DMS153 treated with DMSO at 0.1 percent for 48 hours (cell line): ENCODE measurements at regions not wholly inside any gene's neighbourhood (a gene's known extent, or its start where the extent isn't known, plus 50 kb on each side); places are given as distances from the start of the nearest gene placed in this dataset.
"Not testable (repeated sequence)": the region's sequence is repeated elsewhere in the genome, so short reads cannot be mapped to it uniquely, and the experiment has no call there.

ENCODE experiments used
- DNase-seq: peaks from one replicate; lab custom pipeline; 2025; ENCODE audit not compliant: unreplicated experiment; lab: John Stamatoyannopoulos, UW

DNA sequence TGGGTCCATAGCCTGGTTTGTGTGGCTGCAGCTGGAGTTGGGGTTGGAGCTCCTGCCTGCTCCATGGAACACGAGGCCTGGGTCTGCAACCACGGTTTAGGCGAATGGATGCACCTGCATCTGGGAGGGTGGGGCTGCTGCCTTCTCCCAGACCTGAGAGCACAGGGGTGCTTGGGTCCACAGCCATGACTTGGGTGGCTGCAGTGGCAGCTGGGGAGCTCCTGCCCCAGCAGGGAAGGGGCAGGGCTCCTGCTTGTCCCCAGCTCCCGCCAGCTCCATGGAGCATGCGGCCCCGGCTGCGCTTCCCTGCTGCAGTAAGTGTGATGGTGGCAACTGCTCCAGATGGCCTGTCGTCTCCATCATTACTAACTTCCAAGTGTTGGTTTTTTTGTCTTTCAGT, 571.1 kb upstream of the LRRN3 start:
- DNase-seq, result no peak

DNA sequence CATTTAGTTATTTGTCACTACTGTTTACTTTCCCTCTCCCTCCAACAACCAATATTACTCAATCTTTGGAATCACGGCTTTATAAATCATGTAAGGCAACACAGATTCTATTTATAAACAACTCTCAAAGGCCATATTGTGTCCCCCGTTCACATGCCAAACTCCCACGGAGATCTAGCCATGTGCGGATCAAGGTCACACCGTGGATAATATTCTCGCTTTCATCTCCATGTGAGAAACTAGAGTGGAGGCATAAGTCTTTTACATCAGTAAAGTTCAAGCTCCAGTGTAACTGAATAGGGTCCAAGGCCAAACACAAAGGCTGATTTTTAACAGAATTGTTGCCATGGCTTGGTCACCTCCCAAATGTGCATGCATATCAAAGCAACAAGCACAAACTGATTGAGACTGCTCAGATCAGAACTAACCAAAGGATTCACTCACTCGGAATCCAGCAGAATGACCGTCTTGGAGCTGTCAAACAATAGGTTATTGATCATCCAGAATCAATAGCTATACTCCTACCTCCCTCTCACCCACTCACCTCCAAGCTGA, 569.5 kb upstream of the LRRN3 start:
- DNase-seq, result no peak

DNA sequence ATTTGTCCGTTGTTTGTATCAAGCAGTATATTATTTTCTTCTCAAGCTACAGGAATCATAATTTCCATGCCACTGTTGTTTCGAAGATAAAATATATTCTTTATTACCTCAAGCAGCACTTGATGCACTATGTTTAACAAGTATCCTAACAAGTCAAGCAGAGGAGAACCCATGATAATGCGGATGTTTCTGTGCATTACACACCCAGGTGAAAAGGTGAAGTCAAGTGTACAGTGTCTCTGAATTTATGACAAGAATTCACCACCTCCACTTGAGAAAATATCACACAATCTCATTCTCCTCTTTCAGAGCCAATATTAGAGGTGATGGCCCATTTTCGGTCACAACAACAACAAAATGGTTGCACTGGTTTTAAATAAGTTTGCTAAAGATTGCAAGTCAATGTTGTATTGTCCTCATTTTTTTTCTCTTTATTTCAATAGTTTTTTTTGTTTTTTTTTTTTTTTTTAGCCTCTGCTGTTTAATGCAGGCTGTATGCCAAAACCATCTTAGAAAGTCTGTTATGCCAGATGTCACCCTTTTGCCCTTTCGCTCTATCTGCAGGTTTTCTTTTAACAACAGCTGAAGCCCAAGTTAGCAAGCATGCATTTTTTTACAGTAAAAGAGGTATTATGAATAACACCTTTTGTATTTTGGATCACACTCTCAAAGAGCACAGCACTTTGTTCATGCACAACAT, 568.7 kb upstream of the LRRN3 start:
- no peak for DNase-seq

DNA sequence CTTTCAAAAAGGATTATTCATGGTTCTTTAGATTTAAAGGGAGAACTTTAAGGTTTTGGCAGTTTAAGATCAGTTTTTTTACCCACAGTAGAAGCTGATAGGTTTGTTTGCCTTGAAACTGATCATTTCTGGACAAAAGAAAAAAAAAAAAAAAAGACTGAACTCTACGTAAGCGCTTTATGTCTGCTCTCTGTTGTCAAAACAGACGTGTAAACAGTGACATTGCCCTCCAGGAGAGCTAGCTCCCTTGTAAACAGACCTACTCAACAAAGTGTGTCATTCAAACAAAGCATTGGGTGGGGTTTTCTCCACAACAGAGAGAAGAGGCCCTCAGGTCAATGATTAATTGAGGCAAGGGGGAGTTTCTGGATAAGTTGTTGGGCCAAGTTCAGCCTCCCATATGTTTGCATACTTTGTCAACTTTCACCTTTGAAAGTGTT, 568.1 kb upstream of the LRRN3 start:
- DNase-seq, result peak; percentile 56

DNA sequence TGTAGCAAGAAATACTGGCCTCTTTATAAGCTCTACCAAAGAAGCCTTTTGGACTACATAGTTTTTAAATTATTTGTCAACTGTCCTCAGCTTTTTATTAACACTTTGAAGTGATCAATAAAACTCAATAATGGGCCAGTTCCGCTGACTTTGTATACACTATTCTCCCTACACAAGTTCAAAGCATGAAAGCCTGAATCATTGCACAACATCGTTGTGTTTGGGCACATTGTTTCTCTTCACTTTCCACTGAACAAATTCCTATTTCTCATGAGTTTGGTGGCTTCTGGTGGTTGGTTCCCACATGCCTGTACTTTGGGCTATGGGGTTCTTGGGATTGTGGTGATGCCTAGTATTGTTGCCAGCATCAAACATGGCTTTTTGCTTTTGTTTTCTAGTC, 561.8 kb upstream of the LRRN3 start:
- DNase-seq, result no peak

DNA sequence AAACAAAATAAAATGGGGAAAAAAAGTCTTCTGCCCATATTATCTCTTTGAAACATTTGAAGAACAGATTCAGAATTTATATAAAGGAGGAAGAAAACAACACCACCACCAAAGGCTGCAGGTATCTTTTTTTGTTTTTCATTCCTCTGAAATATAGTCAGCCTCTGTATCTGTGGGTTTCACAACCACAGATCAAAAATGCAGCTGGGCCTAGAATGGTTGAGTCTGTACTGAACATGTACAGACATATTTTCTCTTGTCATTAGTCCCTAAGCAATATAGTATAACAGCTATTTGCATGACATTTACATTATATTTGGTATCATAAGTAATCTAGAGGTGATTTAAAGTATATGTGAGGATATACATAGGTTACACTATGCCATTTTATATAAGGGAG, 559.7 kb upstream of the LRRN3 start:
- no peak for DNase-seq

DNA sequence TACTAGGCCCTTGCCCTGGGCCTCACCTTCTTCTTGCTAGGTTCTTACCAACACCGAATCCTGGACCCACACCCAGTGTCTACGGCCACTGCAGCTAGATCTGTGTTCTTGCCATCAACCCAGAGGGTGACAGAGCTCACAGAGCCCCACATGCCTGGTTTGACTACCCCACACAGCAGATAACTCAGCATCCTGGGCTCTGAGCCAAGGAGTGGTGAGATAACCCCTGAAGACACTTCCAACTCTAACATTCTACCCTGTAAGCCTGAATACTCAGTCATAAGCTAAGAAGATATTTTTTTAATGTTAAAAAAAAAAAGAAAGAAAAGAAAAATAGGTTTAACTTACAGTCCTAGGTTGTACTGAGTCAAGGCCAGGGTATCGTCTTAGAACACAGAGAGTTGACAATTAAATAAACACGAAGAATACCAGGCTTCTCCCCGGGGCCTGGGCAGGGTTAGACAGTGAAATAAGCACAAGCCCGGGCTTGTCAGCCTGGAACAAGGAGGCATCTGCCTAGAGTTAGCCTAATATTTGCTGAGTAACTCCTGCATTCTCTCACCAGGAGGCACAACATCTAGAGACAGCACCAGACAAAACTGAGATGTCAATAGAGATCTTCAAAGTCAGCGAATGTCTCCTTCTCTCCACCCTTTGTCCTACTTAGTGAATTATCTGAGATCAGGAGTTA, 556.5 kb upstream of the LRRN3 start:
- peak; percentile 33 for DNase-seq

DNA sequence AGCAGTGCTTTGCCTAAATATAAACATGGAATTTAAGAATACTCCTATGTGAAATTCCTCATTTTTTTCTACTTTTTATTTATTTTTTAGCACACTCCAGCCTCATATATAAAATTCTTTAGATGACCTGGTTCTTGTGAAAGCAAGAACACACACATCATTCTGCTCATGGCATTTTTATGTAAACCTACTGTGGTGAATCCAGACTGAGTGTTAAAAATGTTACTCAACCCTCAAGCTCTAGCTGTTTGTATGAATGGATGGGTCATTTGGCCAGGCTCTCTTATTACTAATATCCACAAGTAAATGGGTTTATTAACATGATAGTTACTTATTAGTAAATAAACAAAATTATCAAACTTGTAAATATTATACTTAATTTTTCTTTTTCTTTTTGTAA, 551.7 kb upstream of the LRRN3 start:
- DNase-seq, result no peak

DNA sequence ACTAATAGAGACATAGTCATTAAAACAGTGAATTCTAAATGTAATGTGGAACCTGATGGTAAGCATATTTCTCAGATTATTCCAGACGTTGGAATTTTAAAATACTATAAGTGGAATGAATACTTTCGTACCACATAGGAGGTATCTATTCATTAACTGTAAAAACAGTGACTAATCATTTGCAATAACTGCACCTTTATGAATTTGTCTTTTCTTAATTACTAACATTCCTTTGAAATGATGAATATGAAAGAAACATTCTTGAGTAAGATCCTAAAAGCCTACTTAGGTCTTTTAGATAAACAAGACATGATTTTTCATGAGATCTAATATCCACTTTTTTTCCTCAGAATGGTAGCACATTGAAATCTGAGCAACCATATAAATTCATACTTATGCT, 549.0 kb upstream of the LRRN3 start:
- DNase-seq, result no peak

DNA sequence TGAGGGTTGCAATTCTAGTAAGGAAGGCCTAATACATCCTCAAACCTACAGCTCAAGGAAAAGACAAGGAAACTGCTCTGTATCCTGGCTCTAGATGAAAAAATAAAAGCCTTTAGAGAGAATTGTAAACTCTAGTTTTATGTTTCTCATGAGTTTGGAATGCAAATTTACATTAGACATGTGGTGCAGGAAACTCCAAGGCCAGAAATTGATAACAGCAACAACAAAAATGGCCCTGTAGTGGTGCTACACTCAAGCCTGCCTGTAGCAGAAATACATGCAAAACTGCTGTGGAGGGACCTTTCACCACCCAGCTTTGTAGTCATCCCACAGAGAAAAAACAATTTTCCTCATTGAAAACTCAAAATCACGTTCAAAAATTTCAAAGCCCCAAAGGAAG, 546.7 kb upstream of the LRRN3 start:
- DNase-seq, result no peak

DNA sequence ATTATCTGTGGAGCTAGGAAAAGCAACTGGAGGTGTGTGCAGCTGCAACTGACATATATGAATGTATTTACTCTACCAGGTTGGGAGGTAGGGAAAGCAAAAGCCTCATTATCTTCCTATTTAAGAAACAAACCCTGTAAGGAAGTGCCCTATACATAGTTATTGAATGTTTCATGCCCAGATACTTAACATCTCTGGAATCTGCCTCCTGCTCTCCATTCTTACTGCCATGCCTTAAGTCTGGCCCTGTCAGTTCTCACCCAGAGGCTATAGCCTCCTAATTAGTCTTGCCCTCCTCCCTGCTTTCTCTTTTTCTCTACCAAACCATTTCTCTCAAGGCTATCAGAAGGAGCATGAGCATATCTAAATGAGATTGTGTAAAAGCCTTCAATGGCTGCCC, 542.6 kb upstream of the LRRN3 start:
- DNase-seq, result no peak

DNA sequence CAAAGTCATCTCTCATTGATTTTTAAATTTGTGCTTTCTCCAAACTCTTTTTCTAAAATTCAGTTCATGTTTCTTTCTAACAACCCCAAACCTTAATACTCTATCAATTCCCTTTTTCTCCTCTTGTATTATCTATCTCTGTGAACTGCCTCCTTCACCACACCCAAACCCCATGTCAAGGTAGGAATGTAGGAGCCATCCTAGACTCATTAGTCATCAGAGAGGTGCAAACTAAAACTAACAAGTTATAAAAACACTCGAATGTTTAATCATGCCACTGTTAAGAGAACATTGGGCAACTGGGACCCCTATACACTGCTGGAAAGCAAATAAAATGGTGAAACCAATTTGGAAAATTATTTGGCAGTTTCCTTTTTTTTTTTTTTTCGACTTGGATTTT, 533.8 kb upstream of the LRRN3 start:
- DNase-seq, result no peak

DNA sequence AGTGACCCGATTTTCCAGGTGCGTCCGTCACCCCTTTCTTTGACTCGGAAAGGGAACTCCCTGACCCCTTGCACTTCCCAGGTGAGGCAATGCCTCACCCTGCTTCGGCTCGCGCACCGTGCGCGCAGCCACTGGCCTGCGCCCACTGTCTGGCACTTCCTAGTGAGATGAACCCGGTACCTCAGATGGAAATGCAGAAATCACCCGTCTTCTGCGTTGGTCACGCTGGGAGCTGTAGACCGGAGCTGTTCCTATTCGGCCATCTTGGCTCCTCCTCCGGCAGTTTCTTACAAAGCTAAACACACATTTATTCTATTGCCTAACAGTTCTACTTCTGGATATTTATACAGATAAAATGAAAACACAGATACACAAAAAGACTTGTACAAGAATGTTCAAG, 527.6 kb upstream of the LRRN3 start:
- DNase-seq, result not testable (repeated sequence)

DNA sequence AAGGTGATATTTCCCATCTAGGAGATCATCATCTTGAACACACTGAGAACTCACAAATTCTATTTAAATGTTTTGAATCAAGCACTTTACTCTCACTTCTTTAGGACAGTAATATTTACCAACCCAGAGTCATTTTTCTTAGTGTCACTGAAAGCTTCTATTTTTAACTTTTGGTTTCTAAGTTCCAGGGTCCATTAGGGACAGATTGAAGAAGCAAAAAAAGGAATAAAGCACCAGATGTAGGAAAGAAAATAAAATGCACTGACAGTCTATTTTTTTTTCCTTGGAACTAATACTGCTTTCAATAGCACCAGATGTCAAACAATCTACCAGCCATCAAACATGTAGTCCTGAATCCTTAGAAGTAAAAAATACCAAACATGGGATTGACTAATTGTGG, 526.7 kb upstream of the LRRN3 start:
- no peak for DNase-seq

DNA sequence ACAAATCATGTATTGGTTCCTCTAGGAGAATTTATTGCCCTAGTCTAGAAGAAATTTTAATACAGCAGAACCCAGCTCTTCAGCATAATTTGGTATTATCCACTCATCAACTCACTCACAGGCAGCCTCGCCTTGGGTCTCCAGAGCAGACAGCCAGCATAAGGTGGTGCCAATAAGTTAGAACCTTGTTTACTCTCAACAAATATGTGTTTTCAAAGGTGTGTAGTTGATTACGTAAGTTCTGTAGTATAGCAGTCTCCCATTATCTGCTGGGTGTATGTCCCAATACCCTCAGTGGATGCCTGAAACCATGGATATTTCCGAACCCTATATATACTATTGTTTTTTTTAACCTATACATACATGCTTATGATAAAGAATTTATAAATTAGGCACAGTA, 522.5 kb upstream of the LRRN3 start:
- DNase-seq, result no peak

DNA sequence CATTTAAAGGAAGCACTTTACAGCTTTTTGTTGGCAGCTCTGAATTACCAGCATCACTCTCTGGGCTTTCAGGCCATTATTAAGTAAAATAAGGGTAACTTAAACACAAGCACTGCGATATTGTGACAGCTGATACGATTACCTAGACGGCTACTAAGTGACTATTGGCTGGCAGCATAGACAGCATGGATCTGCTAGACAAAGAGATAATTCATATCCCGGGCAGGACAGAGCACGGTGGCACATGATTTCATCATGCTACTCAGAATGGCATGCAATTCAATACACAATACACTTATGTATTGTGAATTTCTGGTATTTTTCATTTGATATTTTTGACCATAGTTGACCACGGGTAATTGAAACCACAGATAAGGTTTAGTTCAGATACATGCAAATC, 522.0 kb upstream of the LRRN3 start:
- DNase-seq, result no peak

DNA sequence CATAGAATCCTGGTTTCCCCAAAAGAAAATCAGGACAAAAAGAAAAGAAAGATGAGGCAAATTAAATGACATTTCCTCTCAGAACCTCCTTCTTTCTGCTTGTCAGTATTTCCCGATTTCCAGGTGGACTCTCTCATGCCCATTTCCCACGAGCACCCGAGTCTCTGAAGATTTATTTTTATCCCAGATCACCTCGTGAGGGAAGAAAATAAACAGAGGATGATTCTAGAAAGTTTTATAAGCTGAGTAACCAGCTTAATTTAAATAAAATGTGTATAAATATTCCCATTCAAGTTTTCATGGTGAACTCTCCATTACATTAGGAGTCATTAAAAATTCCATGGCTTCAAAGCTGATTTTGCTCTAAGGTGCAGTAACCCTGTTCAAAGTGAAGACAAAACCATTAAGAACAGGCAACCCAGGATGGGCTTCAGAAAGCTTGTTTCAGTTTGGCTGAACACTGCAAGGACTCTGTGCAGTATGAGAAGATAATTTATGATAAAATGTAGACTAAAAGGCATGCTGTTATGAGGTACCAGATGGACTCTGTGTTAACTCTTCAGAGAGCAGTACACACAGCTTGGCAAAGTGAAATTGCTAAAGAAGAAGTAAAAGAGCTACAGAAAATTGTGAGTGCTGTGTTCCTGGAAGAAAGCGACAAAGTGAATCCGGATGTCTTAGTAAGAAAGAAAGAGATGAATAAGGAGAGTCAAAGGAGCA, 521.3 kb upstream of the LRRN3 start:
- no peak for DNase-seq

DNA sequence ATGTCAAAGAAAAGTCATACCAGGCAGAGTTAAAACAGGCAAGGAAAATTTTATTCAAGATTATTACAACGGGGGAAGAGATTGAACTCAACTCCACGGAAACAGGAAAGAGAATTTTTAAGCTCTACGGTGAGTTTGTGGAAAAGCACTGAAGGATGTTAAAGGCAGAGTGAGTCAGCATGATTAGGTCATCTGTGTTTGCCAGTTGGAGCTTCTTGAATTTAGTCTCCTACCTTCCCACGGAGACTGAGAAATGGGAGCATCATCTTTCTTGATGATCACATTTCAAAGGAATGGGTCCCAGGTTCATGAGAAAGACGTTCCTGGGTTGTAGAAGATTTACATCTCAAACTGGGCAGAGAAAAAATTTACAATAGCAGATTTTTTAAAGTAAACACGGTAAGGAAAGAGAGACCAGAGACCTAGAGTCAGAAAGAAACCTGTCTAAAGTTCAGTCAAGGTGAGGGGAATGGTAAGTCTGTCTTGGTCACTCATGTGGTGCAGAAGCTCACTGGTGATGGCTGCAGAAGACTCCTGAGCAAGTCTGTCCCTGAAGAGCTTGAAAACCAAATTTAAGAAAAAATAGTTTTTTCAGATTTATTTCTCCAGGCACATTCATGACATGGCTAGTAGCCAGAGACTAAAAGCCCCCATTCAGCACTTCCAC, 516.9 kb upstream of the LRRN3 start:
- DNase-seq, result no peak

DNA sequence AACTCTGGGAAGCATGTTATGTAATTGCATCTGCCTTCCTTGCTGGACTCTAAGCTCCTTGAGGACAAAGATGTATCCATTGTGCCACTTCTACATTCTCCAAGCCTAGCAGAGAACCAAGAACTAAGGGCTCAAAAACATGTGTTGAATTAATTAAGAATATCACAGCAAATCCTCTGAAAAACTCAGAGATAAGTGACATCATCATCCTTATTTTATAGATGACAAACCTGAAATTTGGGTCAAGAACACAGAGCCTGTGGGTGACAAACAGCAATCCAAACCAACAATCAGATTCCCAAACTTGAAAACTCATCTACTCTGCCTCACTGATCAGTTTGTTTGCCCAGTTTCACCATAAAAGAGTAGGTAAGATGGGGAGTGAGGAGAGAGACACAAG, 503.6 kb upstream of the LRRN3 start:
- DNase-seq, result no peak

DNA sequence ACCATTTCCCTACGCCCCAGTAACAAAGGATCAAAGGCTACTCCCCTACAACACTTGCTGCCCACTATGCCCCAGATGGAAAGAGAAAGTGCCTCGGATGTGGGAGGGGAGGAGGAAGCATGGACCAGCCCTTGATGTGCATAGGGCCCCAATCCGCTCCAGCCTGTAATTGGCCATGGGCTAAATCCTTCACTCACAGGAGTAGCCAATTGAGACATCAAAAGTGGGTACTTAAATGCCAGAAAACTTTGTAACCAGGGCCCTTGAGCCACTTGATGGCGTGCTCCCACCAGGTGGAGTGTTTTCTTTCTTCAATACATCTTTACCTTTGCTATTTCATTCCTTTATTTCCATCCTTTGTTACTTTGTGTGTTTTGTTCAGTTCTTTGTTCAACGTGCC, 500.5 kb upstream of the LRRN3 start:
- DNase-seq, result no peak

DNA sequence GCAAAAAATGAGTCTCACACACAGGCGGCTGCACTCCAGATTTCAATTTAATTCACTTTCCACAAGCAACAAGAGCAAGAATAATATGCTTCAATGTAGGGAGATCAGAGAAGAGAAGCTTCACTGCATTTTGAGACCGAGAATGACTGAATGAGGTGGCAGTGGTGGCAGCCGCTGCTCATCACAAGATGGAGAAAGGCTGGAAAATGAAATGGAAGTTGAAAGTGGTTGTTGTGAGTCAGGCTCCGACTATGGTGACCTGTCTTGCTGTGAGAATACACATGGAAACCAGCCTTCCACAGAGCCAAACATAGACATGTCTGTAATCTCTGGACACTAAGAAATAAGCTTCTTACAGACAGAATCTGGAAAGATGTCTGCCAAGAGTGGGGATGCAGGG, 499.6 kb upstream of the LRRN3 start:
- DNase-seq, result no peak
